GM21737 (cell line): ENCODE measurements at regions not wholly inside any gene's neighbourhood (a gene's known extent, or its start where the extent isn't known, plus 50 kb on each side); places are given as distances from the start of the nearest gene placed in this dataset.
"Not testable (repeated sequence)": the region's sequence is repeated elsewhere in the genome, so short reads cannot be mapped to it uniquely, and the experiment has no call there.

ENCODE experiments used
- ATAC-seq: cut with Tn5 transposase; IDR thresholded peaks from one replicate; pipeline ENCODE4 v1.9.1; 2021; ENCODE audit warnings: mild to moderate bottlenecking, moderate library complexity; ENCODE audit not compliant: unreplicated experiment

GRCh38 chr7:131865911-131866310 is 309.5 kb upstream of the PODXL start:
- no peak for ATAC-seq

GRCh38 chr7:131861620-131862346 is 305.4 kb upstream of the PODXL start:
- ATAC-seq = no peak

- ATAC-seq = peak; percentile 55
These were observed 302.9 kb upstream of the PODXL start for GRCh38 chr7:131859147-131859821.

GRCh38 chr7:131858611-131859010 is 302.2 kb upstream of the PODXL start:
- ATAC-seq = no peak

GRCh38 chr7:131849472-131849871 is 293.0 kb upstream of the PODXL start:
- ATAC-seq = no peak

GRCh38 chr7:131848033-131848432 is 291.6 kb upstream of the PODXL start:
- ATAC-seq = no peak

- ATAC-seq = no peak
These were observed 289.3 kb upstream of the PODXL start for GRCh38 chr7:131845573-131846314.

- ATAC-seq = no peak
These were observed 287.9 kb upstream of the PODXL start for GRCh38 chr7:131844369-131844768.

GRCh38 chr7:131843898-131844331 is 287.5 kb upstream of the PODXL start:
- ATAC-seq = no peak

GRCh38 chr7:131839967-131840690 is 283.7 kb upstream of the PODXL start:
- ATAC-seq = no peak

GRCh38 chr7:131836733-131837132 is 280.3 kb upstream of the PODXL start:
- ATAC-seq = no peak

- ATAC-seq = no peak
These were observed 278.7 kb upstream of the PODXL start for GRCh38 chr7:131835141-131835540.

GRCh38 chr7:131830681-131831080 is 274.3 kb upstream of the PODXL start:
- ATAC-seq = no peak

- no peak for ATAC-seq
These were observed 273.6 kb upstream of the PODXL start for GRCh38 chr7:131829947-131830558.

- no peak for ATAC-seq
These were observed 271.0 kb upstream of the PODXL start for GRCh38 chr7:131827421-131827820.

- no peak for ATAC-seq
These were observed 270.5 kb upstream of the PODXL start for GRCh38 chr7:131826960-131827359.

GRCh38 chr7:131823961-131824440 is 267.6 kb upstream of the PODXL start:
- not testable (repeated sequence) for ATAC-seq

GRCh38 chr7:131819891-131820290 is 263.5 kb upstream of the PODXL start:
- ATAC-seq = no peak

- no peak for ATAC-seq
These were observed 260.1 kb upstream of the PODXL start for GRCh38 chr7:131816391-131817007.

- no peak for ATAC-seq
These were observed 252.3 kb upstream of the PODXL start for GRCh38 chr7:131808736-131809135.
